Stimulated activated CD4-positive, alpha-beta T cell treated with anti-CD3 and anti-CD28 coated beads, Interleukin-12 subunit alpha, Interleukin-12 subunit beta, amount 100 ng/mL, for 4 hours (primary cell): ENCODE measurements at regions not wholly inside any gene's neighbourhood (a gene's known extent, or its start where the extent isn't known, plus 50 kb on each side); places are given as distances from the start of the nearest gene placed in this dataset.
"Not testable (repeated sequence)": the region's sequence is repeated elsewhere in the genome, so short reads cannot be mapped to it uniquely, and the experiment has no call there.

Experiments
- DNase-seq: peaks from one replicate; pipeline ENCODE4 v3.0.0-alpha.2; 2020

DNA sequence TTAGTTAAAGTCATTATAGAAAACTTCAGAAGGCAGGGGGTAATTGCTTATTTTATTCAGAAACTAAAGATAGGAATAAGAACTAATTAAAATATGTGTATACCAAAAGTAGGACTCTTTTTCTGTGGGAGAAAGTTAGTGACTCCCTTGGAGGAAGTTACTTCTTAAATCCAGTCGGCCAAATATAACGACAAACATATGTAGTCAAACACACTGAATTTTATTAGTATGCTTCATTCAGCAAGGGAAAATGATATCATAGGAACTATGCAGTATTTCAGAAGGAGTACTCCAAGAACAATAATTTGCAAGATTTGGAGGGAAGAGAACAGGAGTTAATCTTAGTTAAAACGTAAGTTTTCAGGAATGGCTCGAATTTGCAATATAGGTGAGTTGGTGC is 432.6 kb downstream of the CYLC2 start:
- DNase-seq = no peak

DNA sequence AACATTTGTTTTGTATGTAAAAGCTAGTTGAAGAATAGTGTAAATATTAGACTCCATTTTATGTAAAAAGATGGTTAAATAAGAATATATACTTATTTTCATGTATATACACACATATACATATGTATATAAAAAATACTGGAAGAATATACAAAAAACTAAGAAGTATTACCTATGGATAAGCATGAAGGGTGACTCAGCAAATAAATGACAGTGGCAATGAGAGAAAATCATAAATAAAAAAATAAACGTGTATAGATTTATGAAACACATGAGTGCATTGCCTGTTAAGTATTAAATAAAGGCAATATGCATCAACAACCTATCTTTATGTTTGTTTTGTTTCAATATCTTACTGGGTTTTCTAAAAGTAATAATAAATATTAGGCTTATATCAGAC is 435.3 kb downstream of the CYLC2 start:
- DNase-seq = no peak

DNA sequence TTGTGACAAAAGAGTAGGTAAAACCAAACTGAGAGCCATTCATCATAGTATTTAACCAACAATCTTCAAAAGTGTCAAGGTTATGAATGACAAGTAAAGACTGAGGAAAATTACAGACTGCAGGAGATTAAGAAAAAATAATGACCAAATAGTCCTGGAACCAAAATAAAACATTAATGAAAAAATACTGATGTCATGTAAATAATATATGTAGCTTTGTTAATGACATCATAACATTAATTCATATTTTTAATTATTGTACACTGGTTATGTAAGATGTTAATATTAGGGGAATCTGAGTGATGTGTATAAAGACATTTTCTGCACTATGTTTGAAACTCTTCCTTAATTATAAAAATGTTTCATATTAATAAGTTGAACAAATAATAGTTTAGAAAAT is 436.7 kb downstream of the CYLC2 start:
- DNase-seq = no peak

DNA sequence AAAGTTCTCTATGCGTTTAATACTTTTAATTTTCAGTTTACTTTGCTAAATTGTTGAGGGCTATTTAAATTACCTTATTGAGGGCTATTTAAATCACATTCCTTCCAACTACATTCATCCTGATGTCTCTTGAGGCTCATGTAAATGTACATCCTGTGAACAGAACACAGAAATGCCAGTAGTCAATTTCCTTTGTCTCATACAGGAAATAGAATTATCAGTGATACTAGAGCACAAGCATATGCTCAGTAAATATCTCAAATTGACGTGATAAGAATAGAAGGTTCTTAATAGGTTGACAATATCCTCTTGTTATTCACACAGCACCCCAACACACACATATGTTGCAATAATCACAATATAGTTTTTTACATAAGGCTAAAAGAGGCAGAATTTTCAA is 449.0 kb downstream of the CYLC2 start:
- no peak for DNase-seq

DNA sequence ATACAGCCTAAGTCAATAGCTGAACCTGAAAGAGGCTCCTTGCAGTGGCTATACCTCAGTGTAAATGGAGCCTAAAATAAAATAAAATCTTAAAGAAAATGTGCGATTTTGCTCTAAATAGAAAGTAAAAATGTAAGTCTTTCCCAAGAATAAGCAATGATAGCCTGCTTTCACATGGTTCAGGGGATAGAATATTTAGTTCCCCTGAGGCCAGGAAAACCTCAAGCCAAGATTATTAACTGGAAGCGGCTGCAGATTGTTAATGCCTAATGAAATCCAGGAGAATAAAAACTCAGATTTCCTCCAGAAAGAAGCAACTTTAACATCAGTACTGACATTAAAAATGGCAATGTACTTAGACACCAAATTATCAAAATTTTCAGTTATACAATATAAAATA is 463.7 kb downstream of the CYLC2 start:
- no peak for DNase-seq

DNA sequence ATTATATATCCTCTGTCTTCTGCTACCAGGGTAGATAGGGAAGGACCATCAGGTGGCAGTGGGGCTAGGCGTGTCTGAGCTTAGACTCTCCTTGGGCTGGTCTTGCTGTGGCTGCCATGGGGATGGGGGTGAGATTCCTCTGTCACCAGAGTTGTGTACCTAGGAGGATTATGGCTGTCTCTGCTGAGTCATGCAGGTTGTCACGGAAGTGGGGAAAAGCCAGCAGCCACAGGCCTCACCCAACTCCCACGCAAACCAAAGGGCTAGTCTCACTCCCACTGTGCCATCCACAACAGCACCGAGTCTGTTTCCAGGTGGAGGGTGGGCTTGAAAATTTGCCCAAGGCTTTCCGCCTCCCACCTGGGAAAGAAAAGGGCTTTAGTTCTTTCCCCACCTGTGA is 476.1 kb downstream of the CYLC2 start:
- DNase-seq = no peak

DNA sequence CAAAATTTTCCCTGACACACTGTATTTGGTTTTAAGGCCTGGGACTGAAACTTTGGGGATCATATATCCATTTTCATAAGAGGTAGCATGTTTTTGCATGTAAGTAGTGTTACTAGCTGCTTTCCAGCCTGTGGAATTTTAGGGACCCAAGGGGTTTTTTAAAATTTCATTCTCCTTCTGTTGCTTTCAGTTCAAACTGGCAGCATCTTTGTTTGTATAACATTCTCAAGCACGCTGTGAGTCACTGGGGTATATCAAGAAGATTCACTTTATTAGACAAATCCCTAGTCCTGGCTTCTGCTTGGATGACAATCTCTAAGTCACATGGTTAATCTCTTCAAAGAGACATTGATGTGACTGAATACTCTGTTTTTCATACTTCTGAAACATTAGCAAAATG is 479.0 kb downstream of the CYLC2 start:
- DNase-seq = no peak

DNA sequence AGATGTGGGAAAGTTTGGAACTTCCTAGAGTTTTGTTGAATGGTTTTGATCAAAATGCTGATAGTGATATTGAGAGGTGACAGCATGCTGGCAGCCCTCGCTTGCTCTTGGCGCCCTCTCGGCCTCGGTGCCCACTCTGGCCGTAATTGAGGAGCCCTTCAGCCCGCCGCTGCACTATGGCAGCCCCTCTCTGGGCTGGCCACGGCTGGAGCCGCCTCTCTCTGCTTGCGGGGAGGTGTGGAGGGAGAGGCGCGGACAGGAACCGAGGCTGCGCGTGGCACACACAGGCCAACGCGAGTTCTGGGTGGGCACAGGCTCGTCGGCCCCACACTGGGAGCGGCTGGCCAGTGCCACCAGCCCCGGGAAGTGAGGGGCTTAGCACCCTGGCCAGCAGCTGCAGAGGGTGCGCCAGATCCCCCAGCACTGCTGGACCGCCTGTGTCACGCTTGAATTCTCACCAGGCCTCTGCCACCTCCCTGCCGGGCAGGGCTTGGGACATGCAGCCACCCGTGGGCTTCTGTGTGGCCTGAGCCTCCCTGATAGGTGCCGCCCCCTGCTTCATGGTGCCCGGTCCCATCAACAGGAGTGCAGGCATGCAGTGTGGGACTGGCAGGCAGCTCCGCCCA is 488.5 kb downstream of the CYLC2 start:
- no peak for DNase-seq

DNA sequence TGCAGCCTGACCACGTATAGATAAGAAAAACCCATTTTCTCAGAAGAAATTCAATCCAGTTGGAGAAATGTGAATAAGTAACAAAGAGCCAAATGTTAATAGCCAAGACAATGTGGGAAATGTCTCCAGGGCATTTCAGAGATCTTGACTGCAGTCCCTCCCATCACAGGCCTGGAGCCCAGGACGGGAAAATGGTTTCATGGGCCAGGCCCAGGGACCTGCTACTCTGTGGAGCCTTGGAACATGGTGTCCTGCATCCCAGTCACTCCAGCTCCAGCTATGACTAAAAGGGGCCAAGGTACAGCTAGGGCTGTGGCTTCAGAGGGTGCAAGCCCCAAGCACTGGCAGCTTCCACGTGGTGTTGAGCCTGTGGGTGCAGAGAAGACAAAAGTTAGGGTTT is 490.0 kb downstream of the CYLC2 start:
- DNase-seq = no peak

DNA sequence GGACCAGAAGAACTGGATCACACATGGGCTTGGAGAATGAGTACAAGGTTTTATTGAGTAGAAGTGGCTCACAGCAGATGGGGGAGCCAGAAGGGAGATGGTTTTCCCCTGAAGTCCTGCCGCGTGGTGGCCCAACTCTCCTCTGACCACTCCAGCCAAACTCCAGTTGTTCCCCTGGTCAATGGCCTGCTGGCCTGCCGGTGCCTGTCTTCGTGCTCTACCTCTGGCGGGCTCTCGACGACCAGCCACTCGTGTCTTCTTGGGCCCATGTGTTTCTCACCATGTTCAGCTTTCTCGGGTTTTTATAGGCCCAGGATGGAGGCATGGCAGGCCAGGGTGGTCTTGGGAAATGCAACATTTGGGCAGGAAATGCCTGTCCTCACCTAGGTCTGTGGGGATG is 519.6 kb downstream of the CYLC2 start:
- no peak for DNase-seq

DNA sequence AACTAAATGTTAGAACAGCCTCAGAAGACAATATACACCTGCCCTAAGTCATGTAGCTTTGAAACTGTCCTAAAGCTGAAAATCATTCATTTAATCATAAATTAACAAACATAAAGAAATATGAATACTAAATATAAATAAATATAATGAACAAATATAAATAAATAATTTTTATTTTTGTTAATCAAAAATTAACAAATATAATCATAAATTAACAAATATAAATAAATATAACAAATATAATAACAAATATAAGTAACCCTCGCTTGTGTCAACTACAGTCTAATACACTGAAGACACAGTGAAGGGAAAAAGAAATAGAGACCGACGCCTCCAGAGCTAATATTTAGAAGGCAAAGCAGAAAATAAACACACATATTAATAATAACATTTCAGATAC is 527.3 kb downstream of the CYLC2 start:
- DNase-seq = no peak

DNA sequence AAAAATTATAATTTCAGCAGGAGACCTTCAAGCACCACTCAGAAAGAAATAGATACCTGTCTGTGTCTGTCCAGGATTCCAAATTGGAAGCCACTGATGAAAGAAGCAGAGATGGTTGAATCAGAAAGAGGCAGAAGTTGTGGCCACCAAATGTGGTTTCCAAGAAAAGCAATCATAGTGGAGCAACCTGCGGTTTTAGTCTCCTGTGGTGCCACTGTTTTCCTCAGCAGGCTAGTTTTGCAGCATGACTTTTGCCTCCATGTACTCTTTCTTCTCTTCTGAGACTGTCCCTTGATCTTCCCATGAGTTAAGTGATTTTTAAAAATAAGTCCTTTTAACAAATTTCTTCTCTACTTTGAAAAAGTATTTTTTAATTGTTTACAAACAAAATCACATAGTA is 535.8 kb downstream of the CYLC2 start:
- DNase-seq = no peak

DNA sequence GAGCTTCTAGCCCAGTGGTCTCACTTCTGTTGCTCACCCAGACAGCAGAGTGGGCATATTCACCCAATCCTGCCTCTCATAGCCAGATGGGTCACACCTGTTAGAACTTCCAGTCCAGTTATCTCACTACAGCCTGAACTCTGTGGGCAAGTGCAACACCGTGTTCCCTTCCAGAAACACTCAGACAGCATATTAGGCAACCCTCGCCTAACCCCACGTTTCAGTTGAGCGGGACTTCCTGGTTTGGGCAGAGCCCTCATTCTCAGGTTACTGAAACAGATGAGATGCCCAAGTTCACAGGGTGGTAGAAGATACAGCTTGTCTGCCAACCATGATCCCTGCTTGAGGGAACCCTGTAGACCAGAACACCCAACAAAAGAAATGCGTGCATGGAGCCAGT is 538.2 kb downstream of the CYLC2 start:
- no peak for DNase-seq

DNA sequence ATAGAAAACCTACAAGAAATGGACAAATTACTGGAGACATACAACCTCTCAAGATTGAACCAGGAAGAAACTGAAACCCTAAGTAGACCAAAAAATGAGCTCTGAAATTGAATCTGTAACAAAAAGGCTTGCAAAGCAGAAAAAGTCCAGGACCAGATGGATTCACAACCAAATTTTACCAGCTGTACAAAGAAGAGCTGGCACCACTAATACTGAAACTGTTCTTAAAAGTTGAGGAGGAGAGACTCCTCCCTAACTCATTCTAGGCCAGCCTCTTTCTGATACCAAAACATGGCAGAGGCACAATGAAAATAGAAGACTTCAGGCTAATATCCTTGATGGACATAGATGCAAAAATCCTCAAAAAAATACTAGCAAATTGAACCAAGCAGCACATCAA is 542.3 kb downstream of the CYLC2 start:
- DNase-seq = no peak

DNA sequence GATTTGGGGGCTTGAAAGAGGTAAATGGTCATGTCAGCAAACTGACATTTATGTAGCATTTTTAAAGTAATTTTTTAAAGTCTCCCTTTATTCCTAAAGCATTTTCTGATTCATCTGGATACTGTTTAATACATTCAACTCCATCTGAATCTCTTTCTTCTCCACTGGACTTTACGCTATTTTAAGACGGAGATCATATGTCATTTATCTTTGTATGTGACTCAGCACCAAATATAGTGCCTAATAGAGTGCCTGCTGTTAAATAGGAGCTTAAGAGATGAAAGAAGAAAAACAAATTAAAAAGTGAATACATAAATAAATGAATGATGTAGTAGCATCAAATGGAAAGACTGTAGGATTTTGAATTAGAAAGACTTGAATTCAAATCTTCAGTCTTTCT is 548.8 kb upstream of the SMC2 start:
- DNase-seq = no peak

DNA sequence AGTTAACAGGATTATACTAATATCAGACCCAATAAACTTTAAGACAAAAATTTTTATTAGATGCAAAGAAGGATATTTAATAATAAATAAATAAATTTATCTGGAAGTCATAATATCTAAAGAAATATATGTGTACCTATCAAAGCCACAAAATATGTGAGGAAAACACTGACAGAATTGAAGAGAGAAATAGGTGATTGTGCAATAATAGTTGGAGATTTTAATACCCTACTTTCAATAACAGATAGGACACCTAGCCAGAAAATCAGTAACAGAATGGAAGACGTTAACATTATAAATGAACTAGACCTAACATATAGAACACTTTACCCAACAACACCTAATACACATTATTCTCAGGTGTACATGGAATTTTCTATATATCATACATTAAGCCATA is 541.4 kb upstream of the SMC2 start:
- no peak for DNase-seq

DNA sequence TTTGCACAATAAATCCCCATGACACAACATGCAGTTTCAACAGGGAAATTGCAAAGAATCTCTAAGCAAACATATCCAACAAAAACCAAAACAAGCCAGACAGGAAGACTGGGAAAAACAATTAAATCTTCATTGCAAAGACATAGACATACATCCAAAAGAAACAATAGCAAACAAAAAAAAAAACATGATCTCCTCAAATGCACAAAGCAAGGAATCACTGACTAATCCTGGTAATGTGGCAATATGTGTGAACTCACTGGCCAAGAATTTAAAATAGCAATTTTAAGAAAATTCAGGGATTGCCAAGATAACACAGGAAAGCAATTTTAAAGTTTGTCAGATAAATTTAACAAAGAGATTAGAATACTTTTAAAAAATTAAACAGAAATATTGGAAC is 520.1 kb upstream of the SMC2 start:
- no peak for DNase-seq

DNA sequence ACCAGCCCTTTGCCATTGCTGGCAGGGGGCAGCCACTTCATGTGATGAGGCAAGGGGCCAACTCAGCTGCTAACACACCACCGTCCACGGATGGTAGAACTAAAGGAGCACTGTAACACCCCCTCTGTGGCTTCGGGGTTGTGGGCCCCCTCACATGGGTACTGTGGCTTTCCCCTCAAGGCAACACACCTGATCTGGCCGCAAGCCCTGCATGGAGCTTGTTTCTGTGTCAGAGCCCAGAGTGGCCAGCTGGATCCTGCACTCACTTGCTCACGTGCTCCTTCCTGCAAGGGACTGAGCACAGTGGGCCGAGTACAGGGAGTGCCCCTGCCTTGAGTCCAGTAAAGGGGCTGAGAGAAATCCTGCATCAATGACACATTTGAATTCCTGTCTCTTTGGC is 507.4 kb upstream of the SMC2 start:
- no peak for DNase-seq

DNA sequence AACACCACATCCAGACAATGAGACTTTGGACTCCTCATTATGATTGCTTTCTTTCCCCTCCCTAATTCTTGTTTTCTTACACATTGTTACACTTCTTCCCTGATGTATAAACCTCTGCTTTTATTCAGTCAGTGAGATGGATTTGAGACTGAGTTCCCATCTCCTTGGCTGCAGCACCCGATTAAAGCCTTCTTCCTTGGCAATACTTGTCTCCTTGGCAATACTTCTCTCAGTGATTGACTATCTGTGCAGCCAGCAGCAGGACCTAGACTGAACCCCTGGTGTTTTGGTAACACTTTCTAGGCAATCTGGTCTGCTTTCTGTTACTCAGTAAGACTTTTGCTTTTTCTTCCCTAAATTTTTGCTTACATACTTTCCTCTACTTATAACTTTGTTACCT is 492.8 kb upstream of the SMC2 start:
- DNase-seq = no peak

DNA sequence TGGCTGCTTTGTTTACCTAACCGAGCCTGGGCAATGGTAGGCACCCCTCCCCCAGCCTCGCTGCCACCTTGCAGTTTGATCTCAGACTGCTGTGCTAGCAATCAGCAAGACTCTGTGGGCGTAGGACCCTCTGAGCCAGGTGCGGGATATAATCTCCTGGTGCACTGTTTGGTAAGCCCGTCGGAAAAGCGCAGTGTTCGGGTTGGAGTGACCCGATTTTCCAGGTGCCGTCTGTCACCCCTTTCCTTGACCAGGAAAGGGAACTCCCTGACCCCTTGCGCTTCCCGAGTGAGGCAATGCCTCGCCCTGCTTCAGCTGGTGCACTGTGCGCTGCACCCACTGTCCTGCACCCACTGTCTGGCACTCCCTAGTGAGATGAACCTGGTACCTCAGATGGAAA is 482.2 kb upstream of the SMC2 start:
- DNase-seq = not testable (repeated sequence)

DNA sequence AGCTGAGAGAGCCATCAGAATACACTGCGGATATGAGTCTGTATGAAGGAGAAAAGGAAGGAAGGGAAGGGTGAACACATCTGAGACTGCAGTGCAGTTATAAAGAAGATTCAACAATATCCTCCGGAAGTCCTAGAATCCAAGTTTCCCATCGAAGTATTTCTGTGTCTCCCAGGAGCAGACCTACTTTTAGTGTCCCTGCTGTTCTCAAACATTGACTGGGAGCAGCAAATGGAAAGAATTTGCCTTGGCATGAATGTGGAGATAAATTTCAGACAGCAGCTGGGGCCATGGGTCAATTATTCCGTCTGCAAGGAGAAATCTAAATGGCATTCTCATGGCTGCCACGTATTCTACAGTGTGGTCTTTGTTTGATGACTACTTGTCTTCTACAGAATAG is 478.1 kb upstream of the SMC2 start:
- no peak for DNase-seq

DNA sequence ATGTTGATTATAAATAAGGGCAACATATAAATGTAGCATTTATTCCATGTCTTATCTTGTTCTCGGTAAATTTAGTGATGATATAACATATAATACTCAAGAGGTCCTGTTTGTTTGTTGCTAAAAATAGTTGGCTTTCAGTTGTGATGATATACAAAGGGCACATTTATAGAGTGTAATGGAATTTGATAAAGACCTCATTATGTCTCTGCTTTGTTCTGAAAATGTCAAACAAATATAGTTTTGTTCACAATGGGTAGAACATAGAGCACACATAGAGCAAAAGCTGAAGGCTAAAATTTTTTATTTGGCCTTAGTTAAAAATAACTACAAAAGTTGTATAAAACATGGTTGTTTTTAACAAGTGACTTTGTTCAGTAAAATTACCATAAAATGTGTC is 477.1 kb upstream of the SMC2 start:
- DNase-seq = no peak

DNA sequence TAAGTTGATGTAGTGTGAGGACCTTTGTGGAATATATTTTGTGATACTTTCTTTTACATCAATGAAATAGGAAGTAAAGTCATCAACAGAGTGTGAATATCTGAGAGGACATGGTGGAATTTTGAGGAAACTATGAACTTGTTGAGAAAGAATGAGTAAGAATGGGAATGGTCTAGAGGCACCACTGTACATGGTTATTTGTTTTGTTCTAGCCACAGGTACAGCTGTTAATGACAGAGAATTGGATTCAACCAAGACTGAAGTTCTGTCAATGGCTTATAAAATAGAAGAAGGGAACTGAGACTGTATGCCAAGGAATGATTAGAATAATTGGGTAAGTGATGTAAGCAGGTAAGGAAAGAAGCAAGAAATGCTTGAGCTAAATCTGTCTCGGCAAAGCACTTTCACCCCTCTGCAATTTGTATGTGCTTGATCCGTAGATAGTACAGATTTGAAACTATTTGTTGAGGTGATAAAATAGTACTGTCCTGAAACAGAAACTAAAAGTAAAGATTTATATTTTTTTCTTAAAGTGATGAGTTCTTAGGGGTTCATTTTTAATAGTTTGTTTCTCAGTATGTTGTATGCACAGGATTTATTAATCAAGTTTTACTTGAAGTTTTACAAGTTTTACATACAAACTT is 468.8 kb upstream of the SMC2 start:
- DNase-seq = no peak

DNA sequence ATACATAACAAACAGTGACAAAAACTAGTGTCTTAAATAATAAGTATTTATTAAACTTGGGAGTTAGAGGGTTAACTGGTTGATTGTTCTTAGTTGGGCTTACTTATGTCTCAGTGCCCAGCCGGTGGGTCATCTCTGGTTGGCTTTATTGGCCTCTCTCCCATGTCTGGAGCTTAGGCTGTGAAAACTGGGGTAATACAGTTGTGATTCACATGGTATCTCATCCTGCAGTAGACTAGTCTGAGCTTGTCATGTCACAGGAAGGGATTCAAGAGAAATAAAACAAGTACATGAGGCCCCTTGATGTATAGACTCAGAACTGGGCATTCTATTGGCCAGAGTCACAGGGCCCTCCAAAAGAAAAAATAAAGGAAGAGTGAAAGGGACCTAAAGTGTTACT is 466.4 kb upstream of the SMC2 start:
- DNase-seq = no peak

DNA sequence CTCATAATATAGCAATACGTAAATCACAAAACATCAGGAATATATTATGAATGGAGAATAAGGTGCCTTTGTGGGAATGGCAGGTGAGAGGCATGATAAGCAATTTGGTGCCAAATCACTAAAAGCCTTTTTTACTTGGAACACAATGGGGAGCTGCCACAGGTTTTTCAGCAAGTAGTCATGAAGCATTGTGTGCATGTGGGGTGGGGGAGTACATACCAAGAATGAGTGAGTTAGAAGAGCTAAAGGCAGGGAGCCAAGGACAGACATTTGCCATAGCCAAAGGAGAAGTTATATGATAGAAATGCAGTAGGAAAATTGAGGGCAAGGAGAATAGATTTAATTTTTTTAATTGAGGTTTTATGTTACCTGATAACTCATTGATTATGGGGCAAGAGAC is 445.0 kb upstream of the SMC2 start:
- no peak for DNase-seq

DNA sequence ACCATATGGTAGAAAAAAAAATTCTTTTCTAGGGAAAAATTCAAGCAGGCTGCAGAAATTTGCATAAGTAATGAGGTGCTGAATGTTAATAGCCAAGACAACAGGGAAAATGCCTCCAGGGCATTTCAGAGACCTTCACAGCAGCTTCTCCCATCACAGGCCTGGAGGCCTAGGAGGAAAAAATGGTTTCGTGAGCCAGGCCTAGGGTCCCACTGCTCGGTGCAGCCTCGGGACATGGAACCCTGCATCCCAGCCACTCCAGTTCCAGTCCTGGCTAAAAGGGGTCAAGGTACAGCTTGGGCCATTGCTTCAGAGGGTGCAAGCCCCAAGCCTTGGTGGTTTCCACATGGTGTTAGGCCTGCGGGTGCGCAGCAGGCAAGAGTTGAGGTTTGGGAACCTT is 436.0 kb upstream of the SMC2 start:
- DNase-seq = no peak
